Suprapubic skin (tissue), 4 donors: ENCODE measurements at regions not wholly inside any gene's neighbourhood (a gene's known extent, or its start where the extent isn't known, plus 50 kb on each side); places are given as distances from the start of the nearest gene placed in this dataset.

Experiments used
- DNase-seq, 2 donors: peaks; one replicate each; pipeline ENCODE4 v3.0.0-alpha.2; 2019; ENCODE audit warnings: low spot score in 2 of 2
- H3K27ac ChIP-seq: fragments of 200-600 bp; sonication (generic); one replicate; pipeline ENCODE4 v1.5.1; 2019
- H3K27me3 ChIP-seq: fragments of 200-600 bp; sonication (generic); one replicate; pipeline ENCODE4 v1.5.1; 2019
- H3K36me3 ChIP-seq: fragments of 200-600 bp; sonication (generic); one replicate; pipeline ENCODE4 v1.5.1; 2019
- H3K4me1 ChIP-seq: fragments of 200-600 bp; sonication (generic); one replicate; pipeline ENCODE4 v1.5.1; 2019
- H3K4me3 ChIP-seq: fragments of 200-600 bp; sonication (generic); one replicate; pipeline ENCODE4 v1.5.1; 2019; ENCODE audit warnings: mild to moderate bottlenecking
- H3K9me3 ChIP-seq: fragments of 200-600 bp; sonication (generic); one replicate; pipeline ENCODE4 v1.5.1; 2019
- EP300 ChIP-seq: sonication (generic); formaldehyde crosslinking; IDR thresholded peaks from one replicate; pipeline ENCODE4 v1.6.1; 2017; ENCODE audit warnings: antibody characterized with exemption
- POLR2A ChIP-seq, 2 donors: fragments of 450-650 bp; IDR thresholded peaks; one replicate each; pipeline ENCODE4 v1.6.1; 2017; ENCODE audit warnings: antibody characterized with exemption in 2 of 2, mild to moderate bottlenecking in 2 of 2, moderate library complexity in 2 of 2
- POLR2AphosphoS5 ChIP-seq, 3 donors: sonication (generic); formaldehyde crosslinking; IDR thresholded peaks; one replicate each; pipeline ENCODE4 v1.6.1; 2017; ENCODE audit warnings: antibody characterized with exemption in 3 of 3
- WGBS: methylation state at CpG from one replicate; pipeline ENCODE4 v1.1.5; 2018; 5-methylcytosine and 5-hydroxymethylcytosine counted together
- TF ChIP-seq, protein P1 (sequence below), 2 donors: fragments of 200-600 bp in 1 of 2; fragments of 450-650 bp in 1 of 2; sonication (generic) in 1 of 2; IDR thresholded peaks; one replicate each; pipeline ENCODE4 v1.5.1; 2016 to 2019; ENCODE audit warnings: antibody characterized with exemption in 2 of 2, mild to moderate bottlenecking in 1 of 2, moderate library complexity in 1 of 2

DNA sequence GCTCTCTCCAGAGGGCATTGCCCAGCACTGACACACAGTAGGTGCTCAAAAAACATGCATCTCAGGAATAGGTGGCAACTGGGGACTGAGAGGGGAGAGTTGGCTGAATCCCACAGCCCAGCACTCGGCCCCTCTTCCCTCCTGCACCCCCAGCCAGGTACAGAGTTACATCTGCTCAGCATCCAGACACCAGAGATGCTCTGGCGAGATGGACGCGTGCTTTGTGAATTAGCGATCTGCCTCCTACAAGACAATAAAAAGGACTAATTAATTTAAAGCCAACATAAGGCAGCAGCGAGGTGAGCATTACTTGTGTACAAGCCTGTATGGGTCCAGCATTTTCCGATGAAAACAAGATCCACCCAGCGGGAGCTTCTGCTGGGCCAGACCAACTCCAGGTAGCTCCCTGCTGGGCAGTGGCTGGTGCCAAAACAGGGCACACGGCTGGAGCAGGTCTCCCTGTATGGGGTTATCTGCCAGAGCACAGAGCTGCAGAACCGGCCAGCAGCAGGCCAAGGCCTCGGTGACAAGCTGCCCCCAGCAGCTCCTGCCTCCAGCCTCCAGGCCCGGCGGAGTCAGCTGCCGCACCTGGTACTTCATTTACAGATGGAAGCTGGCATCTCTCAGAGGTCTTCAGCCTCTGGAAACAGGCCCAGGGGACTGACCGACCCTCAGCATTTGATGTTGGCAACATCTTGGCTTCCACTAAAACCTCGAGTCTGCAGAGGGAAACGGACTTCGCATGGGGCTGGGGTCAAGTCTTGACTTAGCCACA lies 219.7 kb upstream of the SDK2 start:
- DNase-seq, result no peak
- Histone ChIP-seq H3K4me3 (no peak overlapping the region), H3K36me3 (no peaks in the 10 kb centered on the region), H3K27ac (no peak overlapping the region), H3K9me3 (no peaks in the 10 kb centered on the region), H3K4me1 (peaks cover 6% of the 10 kb centered on the region), H3K27me3 (peaks cover 11% of the 10 kb centered on the region)
- TF ChIP-seq EP300 (no peak), POLR2A (IDR thresholded peaks at IDR 0.05) (no peak), POLR2AphosphoS5 (IDR thresholded peaks at IDR 0.05) (no peak)
- TF ChIP-seq, protein P1, sequence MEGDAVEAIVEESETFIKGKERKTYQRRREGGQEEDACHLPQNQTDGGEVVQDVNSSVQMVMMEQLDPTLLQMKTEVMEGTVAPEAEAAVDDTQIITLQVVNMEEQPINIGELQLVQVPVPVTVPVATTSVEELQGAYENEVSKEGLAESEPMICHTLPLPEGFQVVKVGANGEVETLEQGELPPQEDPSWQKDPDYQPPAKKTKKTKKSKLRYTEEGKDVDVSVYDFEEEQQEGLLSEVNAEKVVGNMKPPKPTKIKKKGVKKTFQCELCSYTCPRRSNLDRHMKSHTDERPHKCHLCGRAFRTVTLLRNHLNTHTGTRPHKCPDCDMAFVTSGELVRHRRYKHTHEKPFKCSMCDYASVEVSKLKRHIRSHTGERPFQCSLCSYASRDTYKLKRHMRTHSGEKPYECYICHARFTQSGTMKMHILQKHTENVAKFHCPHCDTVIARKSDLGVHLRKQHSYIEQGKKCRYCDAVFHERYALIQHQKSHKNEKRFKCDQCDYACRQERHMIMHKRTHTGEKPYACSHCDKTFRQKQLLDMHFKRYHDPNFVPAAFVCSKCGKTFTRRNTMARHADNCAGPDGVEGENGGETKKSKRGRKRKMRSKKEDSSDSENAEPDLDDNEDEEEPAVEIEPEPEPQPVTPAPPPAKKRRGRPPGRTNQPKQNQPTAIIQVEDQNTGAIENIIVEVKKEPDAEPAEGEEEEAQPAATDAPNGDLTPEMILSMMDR (IDR thresholded peaks at IDR 0.05), result no peak
- WGBS, result 96% methylated on average over 14 of the region's 18 CpGs

DNA sequence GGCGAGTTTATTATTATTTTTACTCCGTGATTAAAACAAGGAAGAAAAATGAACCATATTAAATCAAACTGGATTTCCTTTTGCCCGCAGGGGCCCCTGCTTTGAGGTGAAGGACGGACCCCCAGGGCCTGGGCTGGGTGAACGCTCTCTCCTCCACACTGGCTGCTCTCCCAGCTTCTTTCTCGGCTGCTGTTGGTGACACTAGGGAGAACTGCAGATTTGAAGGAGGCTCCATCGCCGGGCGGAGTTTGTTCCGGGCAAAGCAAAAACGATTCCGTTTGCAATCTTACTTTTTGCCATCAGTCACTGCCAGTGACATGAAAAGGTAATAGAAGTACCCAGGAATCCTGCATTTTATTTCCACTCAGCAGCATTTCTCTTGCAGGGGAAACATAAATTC lies 221.6 kb upstream of the SDK2 start:
- no peak for TF ChIP-seq POLR2A (IDR thresholded peaks at IDR 0.05)
- TF ChIP-seq, protein P1 (IDR thresholded peaks at IDR 0.05), result no peak
- no peak for TF ChIP-seq POLR2AphosphoS5 (IDR thresholded peaks at IDR 0.05)
- TF ChIP-seq EP300, result no peak
- no peaks in the 10 kb centered on the region for H3K36me3 ChIP-seq
- WGBS, result 53% methylated on average over 12 of the region's 12 CpGs

DNA sequence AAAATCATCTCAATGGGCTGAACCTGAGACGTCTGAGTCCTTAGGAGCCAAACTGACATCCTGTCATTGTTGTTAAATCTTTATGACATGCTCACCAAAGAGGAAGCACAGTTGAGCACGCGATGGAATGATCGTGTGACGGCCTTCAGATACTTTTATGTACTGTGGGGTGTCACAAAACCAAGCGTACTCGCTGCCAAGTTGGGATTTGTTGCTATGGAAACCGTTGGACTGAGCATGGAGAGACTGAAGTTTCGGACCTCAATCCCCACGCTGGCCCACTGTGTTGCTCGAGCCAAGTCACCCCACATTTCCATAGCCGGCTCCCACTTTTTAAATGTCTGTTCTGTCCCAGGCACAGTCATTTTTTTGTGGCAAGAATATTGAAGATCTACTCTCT lies 222.8 kb upstream of the SDK2 start:
- no peak for TF ChIP-seq POLR2AphosphoS5 (IDR thresholded peaks at IDR 0.05)
- TF ChIP-seq, protein P1 (IDR thresholded peaks at IDR 0.05), result no peak
- no peak for TF ChIP-seq EP300
- TF ChIP-seq POLR2A (IDR thresholded peaks at IDR 0.05), result no peak
- no peak overlapping the region for H3K4me3 ChIP-seq
- H3K27ac ChIP-seq, result no peak overlapping the region
- DNase-seq, result no peak
- 66% methylated on average over 12 of the region's 12 CpGs for WGBS
- no peaks in the 10 kb centered on the region for H3K9me3 ChIP-seq
- H3K4me1 ChIP-seq, result no peaks in the 10 kb centered on the region
- H3K27me3 ChIP-seq, result peaks cover 17% of the 10 kb centered on the region
- H3K36me3 ChIP-seq, result no peaks in the 10 kb centered on the region

More for the DNA sequence above, 221.6 kb upstream of the SDK2 start:
- Histone ChIP-seq H3K4me3 (no peak overlapping the region), H3K27me3 (peaks cover 13% of the 10 kb centered on the region), H3K27ac (no peak overlapping the region), H3K4me1 (peaks cover 4% of the 10 kb centered on the region), H3K9me3 (no peaks in the 10 kb centered on the region)
- no peak for DNase-seq

DNA sequence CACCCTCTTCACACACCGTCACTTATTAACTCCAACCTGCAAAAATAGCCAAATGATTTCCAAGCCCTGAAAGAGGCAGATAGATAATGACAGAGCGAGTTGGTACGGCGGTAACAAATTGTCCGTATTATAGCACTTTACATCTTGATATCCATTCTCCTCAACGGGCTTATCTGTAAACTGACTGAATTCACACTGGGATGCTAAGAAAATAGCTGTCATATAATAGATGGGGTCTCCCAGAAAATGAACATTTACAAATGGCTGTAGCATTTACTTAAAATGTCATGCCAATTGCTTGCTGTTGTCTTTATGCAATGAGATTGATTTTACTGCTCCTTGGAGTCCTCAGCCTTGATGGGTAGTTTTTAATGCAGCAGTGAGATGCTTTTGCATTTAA lies 225.8 kb upstream of the SDK2 start:
- TF ChIP-seq POLR2AphosphoS5 (IDR thresholded peaks at IDR 0.05) (no peak), POLR2A (IDR thresholded peaks at IDR 0.05) (no peak), EP300 (no peak)
- TF ChIP-seq, protein P1 (IDR thresholded peaks at IDR 0.05), result no peak
- no peaks in the 10 kb centered on the region for H3K9me3 ChIP-seq
- 92% methylated on average over 6 of the region's 6 CpGs for WGBS
- peaks cover 2% of the 10 kb centered on the region for H3K4me1 ChIP-seq
- H3K36me3 ChIP-seq, result no peaks in the 10 kb centered on the region
- DNase-seq, result no peak
- H3K4me3 ChIP-seq, result no peak overlapping the region
- H3K27me3 ChIP-seq, result peaks cover 17% of the 10 kb centered on the region
- no peak overlapping the region for H3K27ac ChIP-seq

DNA sequence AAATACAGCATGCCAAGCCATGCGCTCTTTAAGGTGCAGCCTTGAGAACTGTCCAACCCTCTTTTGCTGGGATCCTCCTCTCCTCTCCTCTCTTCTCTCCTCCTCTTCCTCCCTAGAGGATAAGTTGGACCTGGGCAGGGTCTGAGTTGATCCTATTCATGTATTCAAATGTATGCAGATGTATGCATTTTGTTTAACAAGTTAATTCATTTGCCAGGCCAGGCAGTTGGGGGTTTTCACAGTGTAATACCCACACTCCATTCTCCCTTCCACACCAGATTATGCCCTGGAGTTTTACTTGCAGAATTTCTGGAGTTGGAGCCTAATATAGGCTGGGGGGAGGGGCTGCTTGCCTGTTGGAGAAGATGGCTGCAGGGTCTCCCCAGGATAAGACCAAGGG lies 226.2 kb upstream of the SDK2 start:
- Histone ChIP-seq H3K27ac (no peak overlapping the region), H3K27me3 (peaks cover 17% of the 10 kb centered on the region), H3K4me3 (no peak overlapping the region), H3K4me1 (peaks cover 2% of the 10 kb centered on the region), H3K36me3 (no peaks in the 10 kb centered on the region), H3K9me3 (no peaks in the 10 kb centered on the region)
- 93% methylated on average over 1 of the region's 1 CpG for WGBS
- no peak for DNase-seq
- TF ChIP-seq EP300 (no peak), POLR2A (IDR thresholded peaks at IDR 0.05) (no peak), POLR2AphosphoS5 (IDR thresholded peaks at IDR 0.05) (no peak)
- TF ChIP-seq, protein P1 (IDR thresholded peaks at IDR 0.05), result no peak
